Spleen (tissue), 11 donors: ENCODE measurements at regions not wholly inside any gene's neighbourhood (a gene's known extent, or its start where the extent isn't known, plus 50 kb on each side); places are given as distances from the start of the nearest gene placed in this dataset.

Source experiments
- DNase-seq: peaks from one replicate; pipeline ENCODE4 v3.0.0-alpha.2; 2020
- H3K27ac ChIP-seq, 8 donors: fragments of 200-600 bp; sonication (generic) in 7 of 8; 1 replicate in 4 of 8; 2 replicates in 4 of 8; pipeline versions ENCODE4 v1.5.0 to v1.8.0; 2016 to 2021; ENCODE audit warnings: inconsistent platforms in 4 of 8, mild to moderate bottlenecking in 4 of 8, moderate library complexity in 1 of 8
- H3K27me3 ChIP-seq, 7 donors: fragments of 200-600 bp; sonication (generic) in 6 of 7; replicated peaks in 1 of 7; 1 replicate in 4 of 7; 2 replicates in 3 of 7; pipeline versions ENCODE4 v1.5.0 to v1.8.0; 2016 to 2021; ENCODE audit warnings: inconsistent platforms in 3 of 7, mild to moderate bottlenecking in 1 of 7
- H3K36me3 ChIP-seq, 6 donors: fragments of 200-600 bp; sonication (generic) in 5 of 6; 1 replicate in 4 of 6; 2 replicates in 2 of 6; pipeline versions ENCODE4 v1.5.0 to v1.8.0; 2016 to 2021; ENCODE audit warnings: inconsistent platforms in 2 of 6
- H3K4me1 ChIP-seq, 6 donors: fragments of 200-600 bp; sonication (generic) in 5 of 6; 1 replicate in 3 of 6; 2 replicates in 3 of 6; pipeline versions ENCODE4 v1.5.0 to v1.8.0; 2016 to 2021; ENCODE audit warnings: inconsistent platforms in 3 of 6
- H3K4me3 ChIP-seq, 8 donors: fragments of 200-600 bp; sonication (generic) in 7 of 8; 1 replicate in 4 of 8; 2 replicates in 4 of 8; pipeline versions ENCODE4 v1.5.0 to v1.8.0; 2016 to 2021; ENCODE audit warnings: inconsistent platforms in 4 of 8, mild to moderate bottlenecking in 4 of 8, moderate library complexity in 2 of 8
- H3K9me3 ChIP-seq, 8 donors: fragments of 200-600 bp; sonication (generic) in 7 of 8; 1 replicate in 4 of 8; 2 replicates in 4 of 8; pipeline versions ENCODE4 v1.5.0 to v1.8.0; 2016 to 2021; ENCODE audit warnings: inconsistent platforms in 4 of 8
- POLR2A ChIP-seq, 3 donors: fragments of 450-650 bp; IDR thresholded peaks; one replicate each; pipeline ENCODE4 v1.5.1; 2017; ENCODE audit warnings: antibody characterized with exemption in 3 of 3, mild to moderate bottlenecking in 1 of 3
- POLR2AphosphoS5 ChIP-seq, 3 donors: sonication (generic); formaldehyde crosslinking; IDR thresholded peaks; one replicate each; pipeline ENCODE4 v1.5.1; 2017; ENCODE audit warnings: antibody characterized with exemption in 3 of 3
- WGBS, 5 donors: extraction: QIAGEN DNeasy Blood & Tissue Kit in 3 of 5; methylation state at CpG; one replicate each; pipeline versions ENCODE4 v1.1.5 to v1.1.7; 2013 to 2018; 5-methylcytosine and 5-hydroxymethylcytosine counted together
- intact Hi-C: fragments of 100-400 bp; cut with DNase I; formaldehyde crosslinking; loops from one replicate; pipeline ENCODE4 v1.15.0; 2023; ENCODE audit warnings: low total_unique reads
- TF ChIP-seq, protein P1 (sequence below), 11 experiments: fragments of 200-600 bp in 7 of 11; fragments of 450-650 bp in 4 of 11; sonication (generic) in 4 of 11; IDR thresholded peaks in 8 of 11; conservative IDR thresholded peaks in 3 of 11; 1 replicate in 7 of 11; 2 replicates in 4 of 11; pipeline versions ENCODE4 v1.4.0 to v1.8.0; 2016 to 2021; ENCODE audit warnings: antibody characterized with exemption in 11 of 11, inconsistent platforms in 4 of 11, mild to moderate bottlenecking in 1 of 11
- donor health status: healthy with polysubstance abuse.
- donor health status: DM: no; HTN: no; CAD: no; lungs with moderate emphysema.
- donor health status: DM: no; HTN: no; CAD: no.
- donor health status: Bipolar disorder and iron deficiency.
- donor health status: healthy.
- donor health status: DM: no; HTN: no; CAD: no.
- donor health status: DM: yes; HTN: yes; CAD: no.

DNA sequence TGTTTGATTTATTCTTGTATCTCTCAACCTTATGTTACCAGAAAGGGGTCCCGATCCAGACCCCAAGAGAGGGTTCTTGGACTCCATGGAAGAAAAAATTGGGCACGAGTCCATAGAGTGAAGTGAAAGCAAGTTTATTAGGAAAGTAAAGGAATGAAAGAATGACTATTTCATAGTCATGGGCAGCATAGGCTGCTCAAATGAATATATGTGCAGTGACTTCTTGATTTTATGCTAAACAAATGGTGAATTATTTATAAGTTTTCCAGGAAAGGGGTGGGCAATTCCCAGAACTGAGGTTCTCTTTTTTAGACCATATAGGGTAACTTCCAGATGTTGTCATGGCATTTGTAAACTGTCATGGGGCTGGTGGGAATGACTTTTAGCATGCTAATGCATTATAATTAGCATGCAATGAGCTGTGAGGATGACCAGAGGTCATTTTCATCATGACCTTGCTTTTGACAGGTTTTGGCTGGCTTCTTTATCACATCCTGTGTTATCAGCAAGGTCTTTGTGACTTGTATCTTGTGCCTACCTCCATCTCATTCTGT is 832.4 kb upstream of the CDH2 start:
- intact Hi-C loops = no loop called here
- no peak for DNase-seq
- H3K4me3 ChIP-seq = no peak overlapping the region
- no peaks in the 10 kb centered on the region for H3K36me3 ChIP-seq
- TF ChIP-seq POLR2AphosphoS5 (IDR thresholded peaks at IDR 0.05) (no peak), POLR2A (IDR thresholded peaks at IDR 0.05) (no peak)
- TF ChIP-seq, protein P1, sequence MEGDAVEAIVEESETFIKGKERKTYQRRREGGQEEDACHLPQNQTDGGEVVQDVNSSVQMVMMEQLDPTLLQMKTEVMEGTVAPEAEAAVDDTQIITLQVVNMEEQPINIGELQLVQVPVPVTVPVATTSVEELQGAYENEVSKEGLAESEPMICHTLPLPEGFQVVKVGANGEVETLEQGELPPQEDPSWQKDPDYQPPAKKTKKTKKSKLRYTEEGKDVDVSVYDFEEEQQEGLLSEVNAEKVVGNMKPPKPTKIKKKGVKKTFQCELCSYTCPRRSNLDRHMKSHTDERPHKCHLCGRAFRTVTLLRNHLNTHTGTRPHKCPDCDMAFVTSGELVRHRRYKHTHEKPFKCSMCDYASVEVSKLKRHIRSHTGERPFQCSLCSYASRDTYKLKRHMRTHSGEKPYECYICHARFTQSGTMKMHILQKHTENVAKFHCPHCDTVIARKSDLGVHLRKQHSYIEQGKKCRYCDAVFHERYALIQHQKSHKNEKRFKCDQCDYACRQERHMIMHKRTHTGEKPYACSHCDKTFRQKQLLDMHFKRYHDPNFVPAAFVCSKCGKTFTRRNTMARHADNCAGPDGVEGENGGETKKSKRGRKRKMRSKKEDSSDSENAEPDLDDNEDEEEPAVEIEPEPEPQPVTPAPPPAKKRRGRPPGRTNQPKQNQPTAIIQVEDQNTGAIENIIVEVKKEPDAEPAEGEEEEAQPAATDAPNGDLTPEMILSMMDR (IDR thresholded peaks at IDR 0.05 in 8 of 11, conservative IDR thresholded peaks at IDR 0.05 in 3 of 11) = no peak
- WGBS, 5 donors = 79 to 93% (median 83%) methylated on average over 2 of the region's 2 CpGs
- no peaks in the 10 kb centered on the region for H3K4me1 ChIP-seq
- no peak overlapping the region for H3K27ac ChIP-seq
- H3K27me3 ChIP-seq = no peaks in the 10 kb centered on the region
- H3K9me3 ChIP-seq = peaks cover 0 to 12% (median 2%) of the 10 kb centered on the region in 8 donors

DNA sequence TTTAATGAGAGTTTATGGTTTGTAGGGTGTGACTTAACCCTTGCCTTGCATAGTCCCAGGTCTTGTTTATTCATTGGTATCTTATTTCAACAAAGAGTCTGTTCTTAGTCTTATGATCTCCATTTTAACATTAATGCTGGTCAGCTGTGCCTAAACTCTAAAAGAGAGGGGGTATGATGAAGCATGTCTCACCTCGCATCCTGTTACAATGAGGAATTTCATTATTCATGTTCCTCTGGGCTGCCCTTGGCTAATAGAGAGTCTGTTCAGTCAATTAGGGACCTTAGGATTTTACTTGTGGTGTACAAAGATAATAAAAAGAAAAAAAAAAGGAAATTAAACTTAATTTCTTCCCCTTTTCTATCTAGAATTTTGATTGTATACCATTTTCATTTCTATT is 831.9 kb upstream of the CDH2 start:
- TF ChIP-seq POLR2A (IDR thresholded peaks at IDR 0.05) (no peak), POLR2AphosphoS5 (IDR thresholded peaks at IDR 0.05) (no peak)
- TF ChIP-seq, protein P1 (IDR thresholded peaks at IDR 0.05 in 8 of 11, conservative IDR thresholded peaks at IDR 0.05 in 3 of 11) = no peak
- no peaks in the 10 kb centered on the region for H3K4me1 ChIP-seq
- intact Hi-C loops = no loop called here
- 81 to 98% (median 88%) methylated on average over 1 of the region's 1 CpG for WGBS, 5 donors
- no peak overlapping the region for H3K27ac ChIP-seq
- H3K4me3 ChIP-seq = no peak overlapping the region
- H3K9me3 ChIP-seq = peaks cover 0 to 12% (median 2%) of the 10 kb centered on the region in 8 donors
- H3K27me3 ChIP-seq = no peaks in the 10 kb centered on the region
- no peak for DNase-seq
- H3K36me3 ChIP-seq = no peaks in the 10 kb centered on the region

DNA sequence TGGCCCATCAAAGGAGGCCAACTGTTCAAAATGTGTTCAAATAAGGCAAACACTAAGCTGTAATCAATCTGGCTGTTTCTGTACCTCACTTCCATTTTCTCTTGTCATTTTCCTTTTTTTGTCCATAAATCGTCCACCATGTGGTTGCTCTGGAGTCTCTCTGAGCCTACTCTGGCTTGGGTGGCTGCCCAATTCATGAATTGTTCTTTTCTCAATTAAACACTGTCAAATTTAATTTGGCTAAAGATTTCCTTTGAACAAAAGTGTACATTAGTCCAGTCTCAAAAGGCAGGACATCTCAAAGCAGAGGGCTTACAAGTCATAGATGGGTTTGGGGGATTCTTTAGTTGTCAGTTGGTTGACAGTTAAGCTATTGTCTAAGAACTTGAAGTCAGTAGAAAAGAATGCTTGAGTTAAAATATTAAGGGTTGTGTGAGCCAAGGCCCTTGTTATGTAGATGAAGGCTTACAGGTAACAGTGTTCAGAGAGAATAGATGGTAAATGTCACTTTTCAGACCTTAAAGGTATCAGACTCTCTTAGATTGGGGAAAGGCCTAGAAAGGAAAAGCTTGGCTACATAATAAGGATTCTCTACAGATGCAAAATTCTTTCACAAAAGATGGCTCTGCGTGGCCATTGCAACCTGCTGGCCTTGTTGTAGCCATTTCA is 831.2 kb upstream of the CDH2 start:
- TF ChIP-seq, protein P1 (IDR thresholded peaks at IDR 0.05 in 8 of 11, conservative IDR thresholded peaks at IDR 0.05 in 3 of 11) = no peak
- TF ChIP-seq POLR2A (IDR thresholded peaks at IDR 0.05) = no peak
- no peak for TF ChIP-seq POLR2AphosphoS5 (IDR thresholded peaks at IDR 0.05)
- Histone ChIP-seq H3K36me3 (no peaks in the 10 kb centered on the region), H3K27ac (no peak overlapping the region), H3K9me3 (peaks cover 0 to 12% (median 2%) of the 10 kb centered on the region in 8 donors), H3K4me3 (no peak overlapping the region), H3K4me1 (no peaks in the 10 kb centered on the region), H3K27me3 (no peaks in the 10 kb centered on the region)
- WGBS, 5 donors = 80 to 94% (median 82%) methylated on average over 2 of the region's 2 CpGs
- intact Hi-C loops = no loop called here
- no peak for DNase-seq

DNA sequence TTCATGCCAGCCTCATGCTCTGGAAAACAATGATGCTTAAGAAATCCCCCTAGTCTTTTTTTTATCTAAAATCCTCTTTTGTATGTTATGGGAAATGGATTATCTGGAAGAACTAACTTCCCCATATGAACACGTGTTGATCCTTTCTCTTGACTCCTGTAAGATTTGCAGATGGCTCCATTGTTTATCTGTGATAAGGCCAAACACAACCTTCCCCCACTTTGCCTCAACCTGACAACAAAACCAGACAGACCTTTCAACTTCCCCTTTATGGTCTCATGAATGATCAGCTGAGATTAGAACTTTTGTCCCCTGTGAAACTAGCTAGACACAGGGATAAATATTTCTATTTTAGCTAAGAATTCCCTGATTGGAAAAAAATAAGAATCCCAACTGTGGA is 828.0 kb upstream of the CDH2 start:
- no peaks in the 10 kb centered on the region for H3K4me1 ChIP-seq
- H3K9me3 ChIP-seq = peaks cover 0 to 8% (median 2%) of the 10 kb centered on the region in 8 donors
- no peaks in the 10 kb centered on the region for H3K36me3 ChIP-seq
- TF ChIP-seq POLR2A (IDR thresholded peaks at IDR 0.05) (no peak), POLR2AphosphoS5 (IDR thresholded peaks at IDR 0.05) (no peak)
- TF ChIP-seq, protein P1 (IDR thresholded peaks at IDR 0.05 in 8 of 11, conservative IDR thresholded peaks at IDR 0.05 in 3 of 11) = no peak
- WGBS, 5 donors = 7 to 27% (median 15%) methylated on average over 1 of the region's 1 CpG
- H3K27ac ChIP-seq = no peak overlapping the region
- DNase-seq = no peak
- H3K4me3 ChIP-seq = no peak overlapping the region
- H3K27me3 ChIP-seq = no peaks in the 10 kb centered on the region
- intact Hi-C loops = no loop called here
